ENCODE measurements at regions not wholly inside any gene's neighbourhood (a gene's known extent, or its start where the extent isn't known, plus 50 kb on each side); places are given as distances from the start of the nearest gene placed in this dataset.
"Not testable (repeated sequence)": the region's sequence is repeated elsewhere in the genome, so short reads cannot be mapped to it uniquely, and the experiment has no call there.

- POLR2A ChIA-PET: not testable (repeated sequence)
Measured at GRCh38 chr5:8731110-8731509, 814.8 kb downstream of the SEMA5A start.

GRCh38 chr5:8740595-8740994 lies 805.3 kb downstream of the SEMA5A start:
- DNase-seq: no peak
- Histone ChIP-seq H4K20me1 (ENCODE audit: insufficient read depth) (no peaks in the 10 kb centered on the region), H3K36me3 (replicated peaks in 1 of 2; ENCODE audit: control insufficient read depth in 1 of 2, insufficient read depth in 2 of 2, low read length in 1 of 2) (no peaks in the 10 kb centered on the region), H3K27ac (ENCODE audit: low read depth in 2 of 2, low read length in 1 of 2) (no peak overlapping the region), H3K79me2 (ENCODE audit: insufficient read depth) (no peaks in the 10 kb centered on the region), H3K9me2 (no peaks in the 10 kb centered on the region), H3K4me3 (ENCODE audit: low read depth in 2 of 2, low read length in 1 of 2) (no peak overlapping the region), H2AFZ (ENCODE audit: low read depth) (no peak overlapping the region), H3F3A (replicated peaks; ENCODE audit: insufficient read depth) (no peaks in the 10 kb centered on the region), H3K27me3 (ENCODE audit: insufficient read depth) (no peaks in the 10 kb centered on the region), H3K9ac (no peak overlapping the region), H3K4me1 (ENCODE audit: control insufficient read depth in 1 of 2, insufficient read depth in 2 of 2, low read depth in 1 of 2, low read length in 1 of 2) (no peaks in the 10 kb centered on the region), H3K9me3 (no peaks in the 10 kb centered on the region), H3K4me2 (no peak overlapping the region)
- POLR2A ChIA-PET: no interaction called here
- CTCF ChIA-PET: no interaction called here
- no peak for TF ChIP-seq YY1 (IDR thresholded peaks at IDR 0.05; ENCODE audit: low read depth)
- no peak for TF ChIP-seq SIN3A (IDR thresholded peaks at IDR 0.05; ENCODE audit: borderline replicate concordance, low read depth, low read length)
- TF ChIP-seq MEF2A (IDR thresholded peaks at IDR 0.05; ENCODE audit: borderline replicate concordance, low read depth): no peak
- no peak for TF ChIP-seq IRF3 (IDR thresholded peaks at IDR 0.05; ENCODE audit: low read depth, low read length)
- no peak for TF ChIP-seq NRF1 (IDR thresholded peaks at IDR 0.05; ENCODE audit: low read depth, low read length)
- no peak for TF ChIP-seq RFX5 (IDR thresholded peaks at IDR 0.05; ENCODE audit: low read length)
- no peak for TF ChIP-seq REST (IDR thresholded peaks at IDR 0.05; ENCODE audit: low read depth, low read length)
- no peak for TF ChIP-seq EP300 (IDR thresholded peaks at IDR 0.05; ENCODE audit: borderline replicate concordance in 1 of 2, low read depth in 1 of 2, low read length in 1 of 2)
- no peak for TF ChIP-seq FOSL2 (IDR thresholded peaks at IDR 0.05; ENCODE audit: borderline replicate concordance, low read depth)
- TF ChIP-seq TAF1 (IDR thresholded peaks at IDR 0.05; ENCODE audit: borderline replicate concordance, low read depth, low read length): no peak
- WGBS (ENCODE audit: low lambda C conversion rate): 24% methylated on average over 7 of the region's 7 CpGs

More at GRCh38 chr5:8731110-8731509, 814.8 kb downstream of the SEMA5A start:
- H2AFZ ChIP-seq (ENCODE audit: low read depth); H3K9ac ChIP-seq; CTCF ChIA-PET; H4K20me1 ChIP-seq (ENCODE audit: insufficient read depth); H3F3A ChIP-seq (replicated peaks; ENCODE audit: insufficient read depth); H3K4me3 ChIP-seq (ENCODE audit: low read depth in 2 of 2, low read length in 1 of 2); H3K4me2 ChIP-seq; H3K36me3 ChIP-seq (replicated peaks in 1 of 2; ENCODE audit: control insufficient read depth in 1 of 2, insufficient read depth in 2 of 2, low read length in 1 of 2); H3K9me3 ChIP-seq; H3K27ac ChIP-seq (ENCODE audit: low read depth in 2 of 2, low read length in 1 of 2); H3K4me1 ChIP-seq (ENCODE audit: control insufficient read depth in 1 of 2, insufficient read depth in 2 of 2, low read depth in 1 of 2, low read length in 1 of 2); DNase-seq; H3K27me3 ChIP-seq (ENCODE audit: insufficient read depth); H3K79me2 ChIP-seq (ENCODE audit: insufficient read depth); H3K9me2 ChIP-seq: not testable (repeated sequence)
- WGBS (ENCODE audit: low lambda C conversion rate): 47% methylated on average over 2 of the region's 7 CpGs

Data from SK-N-SH (cell line).